Activated T-cell treated with anti-CD3 and anti-CD28 coated beads, Interleukin-2, amount 50 U/mL, for 72 hours (primary cell): ENCODE measurements at regions not wholly inside any gene's neighbourhood (a gene's known extent, or its start where the extent isn't known, plus 50 kb on each side); places are given as distances from the start of the nearest gene placed in this dataset.

Source experiments
- ATAC-seq, 2 donors: fragments of 150-1000 bp; cut with Tn5 transposase; replicated peaks in 1 of 2; 2 replicates each; pipeline ENCODE4 v1.10.0; 2021; ENCODE audit warnings: moderate library complexity in 2 of 2, mild to moderate bottlenecking in 1 of 2
- DNase-seq, 2 donors: peaks; one replicate each; pipeline ENCODE4 v3.0.0; 2021 to 2022; ENCODE audit warnings: mixed read lengths in 1 of 2
- H3K27ac Mint-ChIP-seq: one replicate; pipeline ENCODE4 v1.8.0; 2022; ENCODE audit warnings: mild to moderate bottlenecking, moderate library complexity, mixed read lengths
- H3K27me3 Mint-ChIP-seq: one replicate; pipeline ENCODE4 v1.8.0; 2022; ENCODE audit warnings: low read depth, mixed read lengths
- H3K36me3 Mint-ChIP-seq, 2 donors: one replicate each; pipeline ENCODE4 v1.8.0; 2022; ENCODE audit warnings: mixed read lengths in 2 of 2, mild to moderate bottlenecking in 1 of 2; ENCODE audit not compliant: insufficient read depth in 2 of 2
- H3K4me1 Mint-ChIP-seq: one replicate; pipeline ENCODE4 v1.8.0; 2022; ENCODE audit warnings: low read depth, mixed read lengths
- H3K4me3 Mint-ChIP-seq, 2 donors: one replicate each; pipeline ENCODE4 v1.8.0; 2022; ENCODE audit warnings: mild to moderate bottlenecking in 2 of 2, mixed read lengths in 2 of 2, moderate library complexity in 2 of 2
- H3K9me3 Mint-ChIP-seq, 2 donors: one replicate each; pipeline ENCODE4 v1.8.0; 2022; ENCODE audit warnings: mixed read lengths in 2 of 2

- Mint-ChIP-seq H3K36me3 (no peaks in the 10 kb centered on the region), H3K4me1 (peaks cover 24% of the 10 kb centered on the region), H3K4me3 (no peak overlapping the region), H3K27ac (no peak overlapping the region), H3K27me3 (peaks cover 30% of the 10 kb centered on the region), H3K9me3 (no peaks in the 10 kb centered on the region)
- ATAC-seq (no peak), DNase-seq (no peak)
Observed at GRCh38 chr17:43327834-43328420, 70.9 kb upstream of the ARL4D start.

- no peak for ATAC-seq
- Mint-ChIP-seq H3K27ac (no peak overlapping the region), H3K4me3 (no peak overlapping the region), H3K36me3 (no peaks in the 10 kb centered on the region), H3K9me3 (no peaks in the 10 kb centered on the region), H3K4me1 (peaks cover 24% of the 10 kb centered on the region), H3K27me3 (peaks cover 28% of the 10 kb centered on the region)
- DNase-seq, result no peak
Observed at GRCh38 chr17:43327421-43327820, 71.4 kb upstream of the ARL4D start.

- ATAC-seq (peak in 1 of 2 donors; percentile 13), DNase-seq (no peak)
- H3K9me3 Mint-ChIP-seq, result no peaks in the 10 kb centered on the region
- peaks cover 21% of the 10 kb centered on the region for H3K27me3 Mint-ChIP-seq
- peaks cover 18% of the 10 kb centered on the region for H3K4me1 Mint-ChIP-seq
- no peak overlapping the region for H3K4me3 Mint-ChIP-seq
- H3K27ac Mint-ChIP-seq, result no peak overlapping the region
- no peaks in the 10 kb centered on the region for H3K36me3 Mint-ChIP-seq
Observed at GRCh38 chr17:43326490-43327275, 72.1 kb upstream of the ARL4D start.

GRCh38 chr17:43324205-43324893 lies 74.4 kb upstream of the ARL4D start:
- Mint-ChIP-seq H3K4me1 (peaks cover 18% of the 10 kb centered on the region), H3K4me3 (no peak overlapping the region), H3K9me3 (no peaks in the 10 kb centered on the region), H3K36me3 (peaks cover 0 to 6% of the 10 kb centered on the region in 2 donors), H3K27ac (no peak overlapping the region), H3K27me3 (peaks cover 21% of the 10 kb centered on the region)
- ATAC-seq (no peak), DNase-seq (no peak)

GRCh38 chr17:43319293-43320124 lies 79.3 kb upstream of the ARL4D start:
- Mint-ChIP-seq H3K27me3 (no peaks in the 10 kb centered on the region), H3K27ac (no peak overlapping the region), H3K9me3 (peaks cover 2% of the 10 kb centered on the region in 2 donors), H3K4me3 (no peak overlapping the region), H3K36me3 (peaks cover 0 to 16% of the 10 kb centered on the region in 2 donors), H3K4me1 (peaks cover 23% of the 10 kb centered on the region)
- no peak for ATAC-seq
- DNase-seq, result no peak

- peak overlapping the region in 1 of 2 donors; percentile 52 for H3K4me3 Mint-ChIP-seq
- H3K27ac Mint-ChIP-seq, result no peak overlapping the region
- no peaks in the 10 kb centered on the region for H3K27me3 Mint-ChIP-seq
Observed at GRCh38 chr17:43316522-43317142, 82.2 kb upstream of the ARL4D start.

GRCh38 chr17:43315858-43316521 lies 82.2 kb upstream of the RNU2-1 start:
- DNase-seq (no peak), ATAC-seq (no peak)
- H3K27ac Mint-ChIP-seq, result no peak overlapping the region
- H3K4me1 Mint-ChIP-seq, result peaks cover 19% of the 10 kb centered on the region
- H3K9me3 Mint-ChIP-seq, result peaks cover 2% of the 10 kb centered on the region in 2 donors
- peak overlapping the region in 1 of 2 donors; percentile 52 for H3K4me3 Mint-ChIP-seq
- peaks cover 0 to 16% of the 10 kb centered on the region in 2 donors for H3K36me3 Mint-ChIP-seq
- H3K27me3 Mint-ChIP-seq, result no peaks in the 10 kb centered on the region

More at GRCh38 chr17:43316522-43317142, 82.2 kb upstream of the ARL4D start:
- H3K9me3 Mint-ChIP-seq, result peaks cover 2% of the 10 kb centered on the region in 2 donors
- peaks cover 19% of the 10 kb centered on the region for H3K4me1 Mint-ChIP-seq
- peak; percentile 68 to 80 for DNase-seq
- peaks cover 0 to 16% of the 10 kb centered on the region in 2 donors for H3K36me3 Mint-ChIP-seq
- no peak for ATAC-seq

- Mint-ChIP-seq H3K27me3 (no peaks in the 10 kb centered on the region), H3K9me3 (peaks cover 2% of the 10 kb centered on the region in 2 donors), H3K4me3 (no peak overlapping the region), H3K4me1 (peaks cover 19% of the 10 kb centered on the region), H3K36me3 (peaks cover 0 to 14% of the 10 kb centered on the region in 2 donors), H3K27ac (no peak overlapping the region)
- DNase-seq (no peak), ATAC-seq (no peak)
Observed at GRCh38 chr17:43315369-43315768, 81.6 kb upstream of the RNU2-1 start.

- ATAC-seq (no peak), DNase-seq (no peak)
- Mint-ChIP-seq H3K4me3 (no peak overlapping the region), H3K9me3 (peaks cover 2% of the 10 kb centered on the region in 2 donors), H3K36me3 (peaks cover 0 to 10% of the 10 kb centered on the region in 2 donors), H3K27me3 (no peaks in the 10 kb centered on the region), H3K4me1 (peaks cover 19% of the 10 kb centered on the region), H3K27ac (no peak overlapping the region)
Observed at GRCh38 chr17:43314611-43315011, 80.8 kb upstream of the RNU2-1 start.

GRCh38 chr17:43312011-43312410 lies 78.2 kb upstream of the RNU2-1 start:
- DNase-seq (no peak), ATAC-seq (no peak)
- Mint-ChIP-seq H3K27ac (no peak overlapping the region), H3K9me3 (no peaks in the 10 kb centered on the region), H3K4me3 (no peak overlapping the region), H3K4me1 (peaks cover 7% of the 10 kb centered on the region), H3K27me3 (no peaks in the 10 kb centered on the region), H3K36me3 (peaks cover 0 to 2% of the 10 kb centered on the region in 2 donors)

- Mint-ChIP-seq H3K36me3 (no peaks in the 10 kb centered on the region), H3K27me3 (no peaks in the 10 kb centered on the region), H3K4me3 (no peak overlapping the region), H3K4me1 (no peaks in the 10 kb centered on the region), H3K9me3 (no peaks in the 10 kb centered on the region), H3K27ac (no peak overlapping the region)
- DNase-seq, result no peak
- no peak for ATAC-seq
Observed at GRCh38 chr17:43309505-43310332, 75.9 kb upstream of the RNU2-1 start.
